NCI-H524 (cell line): ENCODE measurements at regions not wholly inside any gene's neighbourhood (a gene's known extent, or its start where the extent isn't known, plus 50 kb on each side); places are given as distances from the start of the nearest gene placed in this dataset.
"Not testable (repeated sequence)": the region's sequence is repeated elsewhere in the genome, so short reads cannot be mapped to it uniquely, and the experiment has no call there.

Source experiments
- DNase-seq, 2 experiments: peaks; one replicate each; lab custom pipeline; 2025; lab: John Stamatoyannopoulos, UW

DNA sequence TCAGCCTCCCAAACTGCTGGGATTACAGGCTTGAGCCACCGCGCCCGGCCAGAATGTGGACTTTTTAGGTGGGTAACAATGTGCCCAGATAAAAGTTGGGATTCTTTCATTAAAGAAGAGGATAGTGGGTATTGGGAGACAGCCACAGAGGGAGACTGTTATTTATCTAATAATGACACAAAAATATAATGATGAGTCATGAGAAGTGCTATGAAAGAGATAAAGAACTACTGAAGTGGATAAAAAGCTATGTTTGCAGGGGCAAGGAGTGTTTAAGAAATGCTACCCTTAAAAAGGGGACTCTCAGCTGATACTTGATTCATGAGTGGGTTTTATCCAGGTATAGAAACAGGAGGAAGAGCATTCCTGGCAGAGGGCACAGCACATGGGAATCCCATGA lies 143.6 kb upstream of the ERCC6L2 start:
- no peak for DNase-seq

DNA sequence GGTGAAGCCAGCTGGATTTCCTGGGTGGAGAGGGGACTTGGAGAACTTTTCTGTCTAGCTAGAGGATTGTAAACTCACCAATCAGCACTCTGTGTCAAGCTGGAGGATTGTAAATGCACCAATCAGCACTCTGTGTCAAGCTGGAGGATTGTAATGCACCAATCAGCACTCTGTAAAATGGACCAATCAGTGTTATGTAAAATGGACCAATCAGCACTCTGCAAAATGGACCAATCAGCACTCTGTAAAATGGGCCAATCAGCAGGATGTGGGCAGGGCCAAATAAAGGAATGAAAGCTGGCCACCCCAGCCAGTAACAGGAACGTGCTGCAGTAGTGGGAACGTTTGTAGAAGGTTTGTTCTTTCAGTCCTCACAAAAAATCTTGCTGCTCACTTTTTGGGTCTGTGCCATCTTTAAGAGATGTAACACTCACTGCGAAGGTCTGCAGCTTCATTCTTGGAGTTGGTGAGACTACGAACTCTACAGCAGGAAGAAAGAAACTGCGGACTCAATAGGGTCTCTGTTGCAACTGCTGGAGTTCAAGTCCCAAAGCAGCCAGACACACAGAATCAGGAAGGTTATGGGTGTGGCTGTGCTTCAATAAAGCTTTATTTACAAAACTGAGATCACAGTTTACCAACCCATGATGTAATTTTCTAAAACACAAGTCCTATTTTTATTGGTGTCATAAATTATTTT lies 145.7 kb upstream of the ERCC6L2 start:
- DNase-seq, result no peak

DNA sequence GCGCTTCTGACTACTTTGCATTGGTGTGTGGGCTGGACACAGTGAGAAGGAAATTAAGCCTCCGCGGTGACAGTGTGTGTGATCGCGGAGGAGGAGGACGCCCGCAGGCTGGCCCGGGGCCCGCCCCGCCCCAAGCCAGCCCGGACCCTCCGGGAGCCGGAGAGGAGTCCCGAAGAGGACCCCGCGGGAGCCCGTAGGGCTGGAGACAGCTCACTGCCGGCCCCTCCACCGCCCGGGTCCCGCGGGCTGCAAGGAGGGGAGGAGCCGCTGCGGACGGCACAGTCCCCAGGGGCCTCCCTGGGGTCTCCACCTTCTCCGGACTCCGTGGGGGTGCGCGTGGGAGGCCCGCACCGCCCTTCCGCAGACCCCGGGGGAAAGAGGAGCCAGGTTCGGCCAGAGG lies 146.4 kb upstream of the ERCC6L2 start:
- DNase-seq, result no peak

DNA sequence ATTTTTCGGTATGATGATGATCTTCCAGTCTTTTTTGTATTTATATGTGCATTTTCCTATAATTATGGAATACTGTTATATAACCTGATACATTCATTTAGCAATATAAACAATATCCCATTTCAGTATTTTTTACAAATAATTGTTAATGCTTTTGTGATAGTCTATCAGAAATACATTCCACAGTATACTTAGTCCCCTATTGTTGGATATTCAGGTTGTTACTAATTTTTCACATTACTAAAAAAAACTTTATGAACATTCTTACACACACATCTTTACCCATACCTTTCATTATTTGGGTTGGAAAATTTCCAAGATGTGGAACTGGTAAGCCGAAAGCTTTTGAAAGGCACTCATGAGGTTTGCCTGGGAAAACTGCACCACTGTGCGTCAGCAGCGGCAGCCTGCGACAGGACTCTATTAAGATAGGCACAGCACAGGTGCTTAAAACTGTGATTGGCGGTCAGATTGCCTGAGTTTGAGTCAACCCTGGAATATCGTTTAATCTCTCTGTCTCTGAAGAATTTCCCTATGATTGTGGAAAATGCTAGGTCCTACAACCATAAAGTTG lies 147.5 kb upstream of the ERCC6L2 start:
- DNase-seq, result no peak

DNA sequence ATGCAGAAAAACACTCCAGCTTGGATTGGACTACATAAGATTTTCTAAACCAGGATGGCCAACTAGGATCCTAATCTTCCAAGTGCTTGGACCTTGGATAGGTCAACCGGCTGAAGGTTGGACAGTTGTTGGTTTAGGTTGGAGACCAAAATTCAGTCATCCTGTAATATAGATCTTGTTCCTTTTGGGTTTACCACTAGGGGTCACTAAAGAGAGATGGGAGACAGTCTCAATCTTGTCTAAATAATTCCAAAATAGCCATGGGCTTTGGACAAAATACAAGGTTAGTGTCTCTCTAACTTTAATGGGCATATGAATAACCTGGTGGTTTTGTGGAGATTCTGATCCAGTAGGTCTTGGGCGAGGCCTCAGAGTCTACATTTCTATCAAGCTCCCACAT lies 148.7 kb upstream of the ERCC6L2 start:
- DNase-seq, result peak in 1 of 2 experiments; percentile 66

- no peak for DNase-seq
These were observed 150.4 kb upstream of the ERCC6L2 start for GRCh38 chr9:95725045-95725444.

GRCh38 chr9:95724253-95724991 lies 151.1 kb upstream of the ERCC6L2 start:
- DNase-seq, result no peak

DNA sequence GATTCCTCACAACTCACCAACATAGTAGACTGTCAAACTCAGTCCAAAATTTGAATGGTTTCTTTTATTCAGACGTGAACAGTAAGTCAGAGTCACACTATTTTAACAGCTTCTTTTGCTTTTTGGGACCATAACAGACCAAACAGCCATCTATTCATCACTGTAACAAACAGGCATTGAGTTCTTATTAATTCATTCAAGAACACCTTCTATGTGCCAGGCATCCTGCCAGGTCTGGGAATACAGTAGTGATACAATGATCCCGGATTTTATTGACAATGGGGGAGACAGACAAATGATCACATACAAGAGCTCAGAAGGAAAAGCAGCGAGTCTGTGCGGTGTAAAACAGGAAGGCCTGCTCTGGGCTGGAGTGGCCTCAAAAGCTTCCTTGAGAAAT lies 153.3 kb upstream of the ERCC6L2 start:
- no peak for DNase-seq

- DNase-seq, result no peak
These were observed 154.4 kb upstream of the ERCC6L2 start for GRCh38 chr9:95721061-95721531.

DNA sequence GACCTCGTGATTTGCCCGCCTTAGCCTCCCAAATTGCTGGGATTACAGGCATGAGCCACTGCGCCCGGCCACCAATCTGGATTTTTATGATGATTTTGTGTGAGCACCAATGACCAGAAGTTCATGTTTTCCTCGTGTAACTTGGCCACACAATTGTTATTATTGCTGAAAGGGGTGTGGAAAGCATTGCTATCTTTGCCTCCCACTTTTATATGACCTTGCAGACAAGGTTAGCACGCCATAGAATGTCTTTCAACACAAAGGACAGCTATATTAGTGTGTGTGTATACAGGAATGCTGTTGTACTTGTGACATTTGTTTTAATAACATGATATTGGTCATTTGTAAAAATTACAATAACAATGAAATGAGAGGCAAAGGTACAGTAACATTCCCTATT lies 155.0 kb upstream of the ERCC6L2 start:
- no peak for DNase-seq

- no peak for DNase-seq
These were observed 156.1 kb upstream of the ERCC6L2 start for GRCh38 chr9:95719354-95719753.

DNA sequence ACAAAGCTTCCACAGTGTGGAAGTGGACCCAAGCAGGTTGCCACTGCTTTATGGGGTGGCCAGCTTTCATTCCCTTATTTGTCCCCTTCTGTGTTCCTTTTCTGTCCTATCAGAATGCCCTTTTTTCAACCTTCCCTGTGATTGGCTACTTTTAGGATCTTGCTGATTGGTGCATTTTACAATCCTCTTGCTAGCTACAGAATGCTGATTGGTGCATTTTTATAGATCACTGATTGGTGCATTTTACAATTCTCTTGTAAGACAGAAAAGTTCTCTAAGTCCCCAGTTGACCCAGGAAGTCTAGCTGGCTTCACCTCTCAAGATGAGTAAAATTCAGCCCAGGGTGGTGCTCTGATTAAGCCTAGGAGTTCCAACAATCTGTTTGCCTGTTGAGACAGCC lies 157.2 kb upstream of the ERCC6L2 start:
- no peak for DNase-seq

DNA sequence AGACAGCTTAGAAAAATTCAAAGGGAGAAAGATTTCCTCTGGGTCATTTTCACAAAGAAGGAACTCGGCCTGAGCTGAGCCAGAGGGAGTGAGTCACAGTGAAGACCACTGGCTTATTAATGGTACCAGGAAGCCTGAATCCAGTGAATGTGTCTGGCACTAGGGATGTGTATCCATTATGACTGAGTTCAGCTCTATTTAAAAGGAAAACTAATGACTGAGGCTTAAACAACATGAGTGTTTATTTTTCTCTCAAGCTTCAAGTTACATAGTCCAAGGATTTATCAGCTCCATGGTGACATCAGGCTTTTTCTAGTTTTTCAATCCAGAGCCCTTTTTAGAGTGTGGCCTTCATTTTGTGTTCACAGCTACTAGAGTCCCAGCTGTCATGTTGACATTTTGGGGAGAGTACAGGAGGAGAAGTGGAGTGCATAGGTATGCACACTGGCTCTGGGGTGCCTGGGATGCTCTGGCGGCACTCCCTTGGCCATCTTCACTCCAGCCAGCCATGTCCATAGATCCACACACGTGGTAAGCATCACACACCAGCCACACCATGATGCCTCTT lies 159.5 kb upstream of the ERCC6L2 start:
- DNase-seq, result no peak

DNA sequence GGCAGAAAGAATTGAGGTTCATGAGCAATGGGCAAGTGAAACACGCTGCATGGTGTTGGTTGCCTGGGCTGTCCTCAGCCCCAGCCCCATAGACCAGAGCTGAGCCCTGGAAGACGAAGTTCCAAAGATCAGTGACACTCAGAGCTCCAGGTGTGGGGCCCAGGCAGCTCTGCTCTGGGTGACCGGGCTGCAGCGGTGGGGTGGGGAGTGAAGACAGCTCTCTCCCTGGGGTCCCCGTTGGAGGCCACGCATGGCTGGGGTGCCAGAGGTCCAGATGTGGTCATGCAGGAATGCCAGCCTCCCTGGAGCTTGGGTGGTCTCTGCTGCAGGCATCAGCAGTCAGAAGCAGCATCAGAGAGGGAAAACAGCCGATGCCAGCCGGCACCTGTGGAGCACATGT lies 165.0 kb upstream of the ERCC6L2 start:
- DNase-seq, result no peak

GRCh38 chr9:95696701-95697100 lies 178.8 kb upstream of the ERCC6L2 start:
- DNase-seq, result peak in 1 of 2 experiments; percentile 37

DNA sequence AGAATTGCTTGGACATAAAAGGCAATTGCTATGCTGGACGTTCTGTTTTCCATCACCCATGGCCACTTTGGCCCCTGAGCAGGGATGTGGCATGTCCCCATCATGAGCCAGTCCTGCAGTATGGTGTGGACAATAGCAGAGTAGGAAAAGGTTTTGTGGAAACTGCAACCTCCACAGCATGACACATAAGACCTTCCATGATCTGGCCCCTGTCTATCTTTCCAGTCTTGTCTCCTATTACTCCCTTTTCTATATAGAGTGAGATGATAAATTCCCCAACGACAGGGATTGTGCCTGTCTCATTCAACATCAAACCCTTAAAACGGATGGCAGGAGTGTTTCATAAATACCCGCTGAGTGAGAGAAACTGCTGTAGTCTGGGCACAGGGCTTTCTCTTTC lies 174.7 kb upstream of the PTCH1 start:
- DNase-seq, result no peak

DNA sequence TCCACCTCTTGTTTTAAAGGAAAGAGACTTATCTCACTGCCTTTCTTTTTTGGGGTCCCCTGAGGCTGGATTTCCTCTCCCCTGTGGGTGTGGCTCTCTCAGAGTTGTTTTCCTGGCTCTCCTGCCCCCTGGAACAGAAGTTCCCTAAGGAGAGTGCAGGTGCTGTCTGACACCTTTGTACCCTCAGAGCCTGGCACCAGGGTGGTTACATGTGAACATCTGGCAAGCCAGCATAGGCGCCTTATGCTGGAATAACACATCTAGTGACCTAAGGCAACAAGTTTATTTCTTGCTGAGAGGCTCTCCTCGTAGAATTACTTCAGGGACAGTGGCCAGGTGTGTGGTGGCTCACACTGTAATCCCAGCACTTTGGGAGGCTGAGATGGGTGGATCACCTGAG lies 172.9 kb upstream of the PTCH1 start:
- peak in 1 of 2 experiments; percentile 7 for DNase-seq

DNA sequence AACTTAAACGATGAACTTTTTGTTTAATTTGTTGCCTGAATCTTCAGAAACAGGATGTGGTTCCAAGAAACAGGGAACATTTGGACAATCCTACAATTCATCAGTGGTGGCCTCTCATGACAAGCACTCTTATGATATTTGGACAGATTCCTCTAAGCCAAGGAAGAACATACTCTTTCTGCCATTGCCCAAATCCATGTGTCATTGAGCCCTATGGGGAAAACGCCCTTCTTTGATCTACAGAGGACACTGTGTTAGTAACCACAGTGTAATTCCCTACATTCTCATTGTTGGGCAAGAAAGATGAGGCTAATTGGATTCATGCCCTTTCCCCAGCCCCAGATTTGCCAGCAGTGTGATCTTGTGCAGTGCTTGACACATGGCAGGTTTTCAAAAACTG lies 167.7 kb upstream of the PTCH1 start:
- DNase-seq, result no peak

GRCh38 chr9:95680306-95680705 lies 163.5 kb upstream of the PTCH1 start:
- DNase-seq, result not testable (repeated sequence)

GRCh38 chr9:95679874-95680273 lies 163.1 kb upstream of the PTCH1 start:
- DNase-seq, result no peak

DNA sequence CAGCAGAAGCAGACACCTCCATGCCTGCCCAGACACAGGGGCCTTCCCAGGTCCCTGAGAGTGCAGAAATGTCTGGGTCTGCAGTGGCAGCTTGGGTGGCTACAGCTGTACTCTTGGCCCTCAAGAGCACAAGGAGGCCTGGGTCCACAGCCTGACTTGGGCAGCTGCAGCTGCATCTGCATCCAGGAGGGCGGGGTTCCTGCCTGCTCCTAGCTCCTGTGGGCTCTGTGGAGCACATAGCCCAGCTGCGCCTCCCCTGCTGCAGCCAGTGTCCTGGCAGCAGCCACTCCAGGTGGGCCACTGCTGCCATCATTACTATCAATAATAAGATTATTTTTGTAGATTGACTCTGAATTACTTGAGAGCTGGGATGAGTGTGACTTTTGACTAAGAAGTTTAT lies 162.0 kb upstream of the PTCH1 start:
- peak in 1 of 2 experiments; percentile 77 for DNase-seq

DNA sequence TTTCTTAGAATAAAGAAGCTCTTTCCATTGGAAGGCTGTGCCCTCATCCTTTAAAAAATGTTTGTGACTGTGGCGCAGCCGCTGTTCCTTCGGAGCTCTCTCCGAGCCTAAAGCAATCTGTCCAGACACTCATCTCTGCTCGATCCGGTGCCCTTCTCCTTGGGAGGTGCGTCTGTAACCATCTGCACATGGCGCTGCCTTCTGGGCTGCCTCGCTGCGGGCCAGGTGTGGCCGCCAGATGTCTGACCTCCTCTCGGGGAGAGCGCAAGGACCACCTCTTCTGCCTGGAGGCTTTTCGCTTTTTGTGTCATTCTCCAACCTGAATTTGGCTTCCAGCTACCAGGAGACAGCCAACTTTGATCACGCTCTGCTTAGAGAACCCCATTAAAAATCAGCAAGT lies 153.4 kb upstream of the PTCH1 start:
- peak; percentile 93 to 97 for DNase-seq

GRCh38 chr9:95669253-95669652 lies 152.5 kb upstream of the PTCH1 start:
- DNase-seq, result no peak
